ENCODE measurements at regions not wholly inside any gene's neighbourhood (a gene's known extent, or its start where the extent isn't known, plus 50 kb on each side); places are given as distances from the start of the nearest gene placed in this dataset.

GRCh38 chr4:180116840-180117239 lies 2126.4 kb upstream of the TENM3 start:
- H2AFZ ChIP-seq (ENCODE audit: low read depth, low read length): no peak overlapping the region
- H3K9me3 ChIP-seq (ENCODE audit: low read length): no peaks in the 10 kb centered on the region
- no peak overlapping the region for H3K4me3 ChIP-seq (ENCODE audit: low read length)
- no peaks in the 10 kb centered on the region for H3K27me3 ChIP-seq (ENCODE audit: insufficient read depth, low read length)
- peaks cover 3% of the 10 kb centered on the region for H3K4me1 ChIP-seq (ENCODE audit: insufficient read depth, low read length)
- no peaks in the 10 kb centered on the region for H3K36me3 ChIP-seq (ENCODE audit: insufficient read depth, low read length)

GRCh38 chr4:180120068-180120467 lies 2123.1 kb upstream of the TENM3 start:
- Histone ChIP-seq H2AFZ (ENCODE audit: low read depth, low read length) (no peak overlapping the region), H3K9me3 (ENCODE audit: low read length) (no peaks in the 10 kb centered on the region), H3K4me1 (ENCODE audit: insufficient read depth, low read length) (no peaks in the 10 kb centered on the region), H3K4me3 (ENCODE audit: low read length) (no peak overlapping the region), H3K27me3 (ENCODE audit: insufficient read depth, low read length) (no peaks in the 10 kb centered on the region), H3K36me3 (ENCODE audit: insufficient read depth, low read length) (no peaks in the 10 kb centered on the region)

GRCh38 chr4:180134091-180134866 lies 2108.9 kb upstream of the TENM3 start:
- Histone ChIP-seq H2AFZ (ENCODE audit: low read depth, low read length) (peak overlapping the region; percentile 85), H3K4me1 (ENCODE audit: insufficient read depth, low read length) (peaks cover 9% of the 10 kb centered on the region), H3K27me3 (ENCODE audit: insufficient read depth, low read length) (no peaks in the 10 kb centered on the region), H3K9me3 (ENCODE audit: low read length) (no peaks in the 10 kb centered on the region), H3K4me3 (ENCODE audit: low read length) (peak overlapping the region; percentile 31), H3K36me3 (ENCODE audit: insufficient read depth, low read length) (no peaks in the 10 kb centered on the region)

- H3K36me3 ChIP-seq (ENCODE audit: insufficient read depth, low read length): no peaks in the 10 kb centered on the region
- H3K4me3 ChIP-seq (ENCODE audit: low read length): no peak overlapping the region
- no peak overlapping the region for H2AFZ ChIP-seq (ENCODE audit: low read depth, low read length)
- H3K9me3 ChIP-seq (ENCODE audit: low read length): no peaks in the 10 kb centered on the region
- peaks cover 3% of the 10 kb centered on the region for H3K4me1 ChIP-seq (ENCODE audit: insufficient read depth, low read length)
- H3K27me3 ChIP-seq (ENCODE audit: insufficient read depth, low read length): no peaks in the 10 kb centered on the region
Observed at GRCh38 chr4:180141734-180142133, 2101.5 kb upstream of the TENM3 start.

GRCh38 chr4:180148737-180149136 lies 2094.5 kb upstream of the TENM3 start:
- H3K9me3 ChIP-seq (ENCODE audit: low read length): no peaks in the 10 kb centered on the region
- no peak overlapping the region for H3K4me3 ChIP-seq (ENCODE audit: low read length)
- no peaks in the 10 kb centered on the region for H3K36me3 ChIP-seq (ENCODE audit: insufficient read depth, low read length)
- H3K4me1 ChIP-seq (ENCODE audit: insufficient read depth, low read length): peaks cover 3% of the 10 kb centered on the region
- no peak overlapping the region for H2AFZ ChIP-seq (ENCODE audit: low read depth, low read length)
- H3K27me3 ChIP-seq (ENCODE audit: insufficient read depth, low read length): no peaks in the 10 kb centered on the region

- Histone ChIP-seq H2AFZ (ENCODE audit: low read depth, low read length) (no peak overlapping the region), H3K27me3 (ENCODE audit: insufficient read depth, low read length) (no peaks in the 10 kb centered on the region)
Observed at GRCh38 chr4:180150818-180151217, 2092.4 kb upstream of the TENM3 start.

GRCh38 chr4:180152831-180153230 lies 2090.4 kb upstream of the TENM3 start:
- Histone ChIP-seq H3K4me3 (ENCODE audit: low read length) (no peak overlapping the region), H2AFZ (ENCODE audit: low read depth, low read length) (no peak overlapping the region), H3K9me3 (ENCODE audit: low read length) (no peaks in the 10 kb centered on the region), H3K27me3 (ENCODE audit: insufficient read depth, low read length) (no peaks in the 10 kb centered on the region), H3K4me1 (ENCODE audit: insufficient read depth, low read length) (no peaks in the 10 kb centered on the region), H3K36me3 (ENCODE audit: insufficient read depth, low read length) (no peaks in the 10 kb centered on the region)

More at GRCh38 chr4:180150818-180151217, 2092.4 kb upstream of the TENM3 start:
- H3K4me1 ChIP-seq (ENCODE audit: insufficient read depth, low read length): no peaks in the 10 kb centered on the region
- H3K4me3 ChIP-seq (ENCODE audit: low read length): no peak overlapping the region
- H3K36me3 ChIP-seq (ENCODE audit: insufficient read depth, low read length): no peaks in the 10 kb centered on the region
- no peaks in the 10 kb centered on the region for H3K9me3 ChIP-seq (ENCODE audit: low read length)

GRCh38 chr4:180153587-180153986 lies 2089.6 kb upstream of the TENM3 start:
- no peaks in the 10 kb centered on the region for H3K27me3 ChIP-seq (ENCODE audit: insufficient read depth, low read length)
- H3K36me3 ChIP-seq (ENCODE audit: insufficient read depth, low read length): no peaks in the 10 kb centered on the region
- H2AFZ ChIP-seq (ENCODE audit: low read depth, low read length): no peak overlapping the region
- H3K4me3 ChIP-seq (ENCODE audit: low read length): no peak overlapping the region
- H3K4me1 ChIP-seq (ENCODE audit: insufficient read depth, low read length): no peaks in the 10 kb centered on the region
- H3K9me3 ChIP-seq (ENCODE audit: low read length): no peaks in the 10 kb centered on the region

GRCh38 chr4:180156684-180157083 lies 2086.5 kb upstream of the TENM3 start:
- Histone ChIP-seq H3K4me1 (ENCODE audit: insufficient read depth, low read length) (no peaks in the 10 kb centered on the region), H3K4me3 (ENCODE audit: low read length) (no peak overlapping the region), H3K9me3 (ENCODE audit: low read length) (no peaks in the 10 kb centered on the region), H2AFZ (ENCODE audit: low read depth, low read length) (no peak overlapping the region), H3K36me3 (ENCODE audit: insufficient read depth, low read length) (no peaks in the 10 kb centered on the region), H3K27me3 (ENCODE audit: insufficient read depth, low read length) (no peaks in the 10 kb centered on the region)

- Histone ChIP-seq H3K9me3 (ENCODE audit: low read length) (no peaks in the 10 kb centered on the region), H2AFZ (ENCODE audit: low read depth, low read length) (no peak overlapping the region), H3K27me3 (ENCODE audit: insufficient read depth, low read length) (no peaks in the 10 kb centered on the region), H3K4me3 (ENCODE audit: low read length) (no peak overlapping the region), H3K36me3 (ENCODE audit: insufficient read depth, low read length) (no peaks in the 10 kb centered on the region), H3K4me1 (ENCODE audit: insufficient read depth, low read length) (no peaks in the 10 kb centered on the region)
Observed at GRCh38 chr4:180160195-180160983, 2082.8 kb upstream of the TENM3 start.

GRCh38 chr4:180164799-180165198 lies 2078.4 kb upstream of the TENM3 start:
- Histone ChIP-seq H2AFZ (ENCODE audit: low read depth, low read length) (no peak overlapping the region), H3K36me3 (ENCODE audit: insufficient read depth, low read length) (no peaks in the 10 kb centered on the region), H3K4me3 (ENCODE audit: low read length) (no peak overlapping the region), H3K9me3 (ENCODE audit: low read length) (no peaks in the 10 kb centered on the region), H3K4me1 (ENCODE audit: insufficient read depth, low read length) (no peaks in the 10 kb centered on the region), H3K27me3 (ENCODE audit: insufficient read depth, low read length) (no peaks in the 10 kb centered on the region)

- Histone ChIP-seq H3K9me3 (ENCODE audit: low read length) (no peaks in the 10 kb centered on the region), H3K4me1 (ENCODE audit: insufficient read depth, low read length) (no peaks in the 10 kb centered on the region), H3K4me3 (ENCODE audit: low read length) (no peak overlapping the region), H3K36me3 (ENCODE audit: insufficient read depth, low read length) (no peaks in the 10 kb centered on the region), H3K27me3 (ENCODE audit: insufficient read depth, low read length) (no peaks in the 10 kb centered on the region), H2AFZ (ENCODE audit: low read depth, low read length) (peak overlapping the region; percentile 11)
Observed at GRCh38 chr4:180169394-180169793, 2073.8 kb upstream of the TENM3 start.

- Histone ChIP-seq H3K27me3 (ENCODE audit: insufficient read depth, low read length) (no peaks in the 10 kb centered on the region), H3K9me3 (ENCODE audit: low read length) (no peaks in the 10 kb centered on the region), H3K4me3 (ENCODE audit: low read length) (no peak overlapping the region), H2AFZ (ENCODE audit: low read depth, low read length) (peak overlapping the region; percentile 11), H3K4me1 (ENCODE audit: insufficient read depth, low read length) (no peaks in the 10 kb centered on the region), H3K36me3 (ENCODE audit: insufficient read depth, low read length) (no peaks in the 10 kb centered on the region)
Observed at GRCh38 chr4:180169966-180170365, 2073.2 kb upstream of the TENM3 start.

All from neuron (in vitro differentiated cells).